Stimulated activated CD4-positive, alpha-beta T cell treated with anti-CD3 and anti-CD28 coated beads, Interleukin-4, amount 100 ng/mL, for 1 hour (primary cell): ENCODE measurements at regions not wholly inside any gene's neighbourhood (a gene's known extent, or its start where the extent isn't known, plus 50 kb on each side); places are given as distances from the start of the nearest gene placed in this dataset.

Source experiments
- DNase-seq: peaks from one replicate; pipeline ENCODE4 v3.0.0-alpha.2; 2020

DNA sequence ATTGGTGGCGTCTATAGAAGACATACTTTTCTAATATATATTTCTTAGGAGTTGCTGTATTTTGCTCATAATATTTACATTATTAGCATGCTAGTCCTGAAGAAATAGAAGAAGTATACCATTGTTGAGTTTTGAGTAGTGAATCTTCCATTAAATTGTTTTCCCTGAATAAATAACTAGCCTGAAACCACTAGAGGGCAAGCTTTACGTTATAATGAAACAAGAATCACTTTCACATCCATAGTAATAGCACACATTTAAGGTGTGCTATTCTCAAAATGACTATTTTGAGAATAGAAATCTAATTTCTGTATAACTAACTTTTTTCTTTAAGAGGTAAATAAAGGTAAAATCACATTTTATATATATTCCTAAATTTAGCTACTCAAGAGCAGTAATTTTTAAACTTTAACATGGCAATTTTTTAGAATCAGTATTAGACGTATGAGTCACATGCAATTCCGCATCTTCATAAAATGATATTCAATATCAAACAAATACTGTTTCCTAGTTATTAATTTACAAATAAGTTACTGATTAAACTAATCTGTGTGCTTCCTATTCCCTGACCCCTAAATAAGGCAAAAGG is 213.2 kb upstream of the MANEA start:
- DNase-seq, result no peak

DNA sequence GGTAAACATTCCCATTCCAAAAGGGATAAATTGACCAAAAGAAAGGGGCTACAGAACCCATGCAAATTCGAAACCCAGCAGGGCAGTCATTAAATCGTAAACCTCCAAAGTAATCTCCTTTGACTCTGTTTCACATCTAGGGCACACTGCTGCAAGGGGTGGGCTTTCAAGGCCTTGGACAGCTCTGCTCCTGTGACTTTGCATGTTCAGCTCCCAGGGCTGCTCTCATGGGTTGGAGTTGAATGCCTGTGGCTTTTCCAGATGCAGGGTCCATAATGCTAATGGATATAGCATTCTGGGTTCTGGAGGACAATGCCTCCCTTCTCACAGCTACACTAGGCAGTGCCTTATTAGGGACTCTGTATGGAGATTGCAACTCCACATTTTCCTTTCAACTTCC is 211.9 kb upstream of the MANEA start:
- DNase-seq, result no peak

DNA sequence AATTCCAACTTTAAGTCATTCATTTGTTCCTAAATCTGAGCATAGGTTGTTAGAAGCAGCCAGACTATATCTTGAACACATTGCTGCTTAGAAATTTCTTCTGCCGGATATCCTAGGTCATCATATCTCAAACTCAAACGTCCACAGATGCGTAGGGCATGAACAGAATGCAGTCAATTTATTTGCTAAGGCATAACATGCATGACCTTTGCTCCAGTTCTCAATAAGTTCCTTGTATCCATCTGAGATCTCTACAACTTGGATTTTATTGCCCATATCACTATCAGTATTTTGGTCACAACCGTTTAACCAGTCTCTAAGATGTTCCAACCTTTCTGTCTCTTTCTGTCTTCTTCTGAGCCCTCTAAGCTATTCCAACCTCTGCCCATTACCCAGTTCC is 210.9 kb upstream of the MANEA start:
- no peak for DNase-seq

DNA sequence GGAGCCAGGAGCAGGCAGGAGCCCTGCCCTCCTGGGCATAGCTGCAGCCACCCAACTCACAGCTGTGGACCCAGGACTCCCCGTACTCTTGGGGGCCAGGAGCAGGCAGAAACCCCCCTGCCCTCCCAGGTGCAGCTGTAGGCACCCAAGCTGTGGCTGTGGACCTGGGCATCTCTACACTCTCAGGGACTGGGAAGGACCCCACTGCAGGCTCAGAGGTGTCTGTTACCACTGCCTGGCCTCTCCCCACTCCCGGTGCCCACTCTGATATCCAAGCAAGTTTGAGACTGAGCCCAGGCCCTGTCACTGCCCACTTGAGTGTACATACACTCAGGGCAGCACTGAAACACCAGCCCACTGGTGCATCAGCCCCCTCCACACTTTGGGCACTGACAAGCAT is 193.5 kb upstream of the MANEA start:
- DNase-seq, result no peak

DNA sequence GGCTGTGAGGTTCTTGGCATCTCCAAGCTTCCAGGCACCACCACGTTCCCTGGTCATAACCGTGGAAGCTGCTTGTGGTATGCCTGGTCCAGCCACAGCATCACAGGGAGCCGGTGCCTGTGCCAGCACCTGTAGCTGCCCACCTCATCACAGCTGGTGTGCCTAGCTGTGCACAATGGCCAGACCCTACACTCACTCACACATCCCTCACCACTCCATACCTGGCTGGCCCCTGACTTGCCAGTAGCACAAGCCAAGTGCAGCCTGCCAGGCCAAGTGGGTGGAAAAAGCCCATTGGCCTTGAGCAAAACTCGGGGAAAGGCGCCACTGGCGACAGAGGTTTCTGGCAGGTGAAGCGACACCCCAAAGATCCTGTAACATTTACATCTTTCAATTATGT is 192.3 kb upstream of the MANEA start:
- DNase-seq, result no peak

DNA sequence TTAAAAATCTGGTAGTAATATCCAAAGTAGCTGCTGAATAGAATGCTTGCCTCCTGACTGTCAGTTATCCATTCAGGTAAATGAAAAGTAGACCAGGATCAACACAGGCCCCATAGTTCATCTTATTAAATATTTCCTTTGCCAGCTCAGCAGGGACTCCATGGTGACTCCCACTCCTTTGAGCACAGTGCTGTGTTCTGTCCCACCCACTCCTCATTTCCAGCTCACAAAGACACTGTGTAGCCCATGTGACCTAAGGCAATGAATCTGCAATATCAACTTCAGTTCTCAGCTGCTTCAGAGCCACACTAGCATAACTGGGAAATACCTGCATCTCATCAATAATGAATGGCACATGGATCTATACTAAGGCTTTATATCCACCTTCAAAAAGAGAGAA is 189.5 kb upstream of the MANEA start:
- DNase-seq, result no peak

DNA sequence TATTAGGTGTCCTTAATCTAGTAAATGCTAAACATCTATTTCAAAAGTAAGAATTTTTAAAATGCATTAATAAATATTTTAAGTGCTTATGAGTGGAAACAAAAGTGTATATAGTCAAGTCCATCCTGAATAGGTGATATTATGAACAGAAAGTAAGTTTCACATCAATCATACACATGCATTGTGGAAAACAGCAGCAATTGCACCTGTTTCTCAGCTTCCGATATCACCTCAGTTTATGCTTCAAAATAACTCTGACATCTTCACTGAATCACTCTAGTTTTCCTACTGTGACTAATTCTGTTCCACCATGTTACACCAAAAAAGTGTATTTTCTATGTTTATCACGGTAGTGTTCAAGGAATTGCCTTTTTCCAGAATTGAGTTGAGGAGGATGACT is 172.6 kb upstream of the MANEA start:
- DNase-seq, result no peak

DNA sequence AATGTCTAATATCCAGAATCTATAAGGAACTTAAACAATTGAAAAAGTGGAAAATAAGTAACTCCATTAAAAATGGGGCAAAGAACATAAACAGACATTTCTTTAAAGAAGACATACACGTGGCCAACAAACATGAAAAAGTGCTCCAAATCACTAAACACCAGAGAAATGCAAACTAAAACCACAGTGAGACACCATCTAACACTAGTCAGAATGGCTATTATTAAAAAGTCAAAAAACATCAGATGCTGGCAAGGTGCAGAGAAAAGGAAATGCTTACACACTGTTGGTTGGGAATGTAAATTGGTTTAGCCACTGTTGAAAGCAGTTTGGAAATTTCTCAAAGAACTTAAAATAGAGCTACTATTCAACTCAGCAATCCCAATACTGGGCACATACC is 169.2 kb upstream of the MANEA start:
- DNase-seq, result no peak

DNA sequence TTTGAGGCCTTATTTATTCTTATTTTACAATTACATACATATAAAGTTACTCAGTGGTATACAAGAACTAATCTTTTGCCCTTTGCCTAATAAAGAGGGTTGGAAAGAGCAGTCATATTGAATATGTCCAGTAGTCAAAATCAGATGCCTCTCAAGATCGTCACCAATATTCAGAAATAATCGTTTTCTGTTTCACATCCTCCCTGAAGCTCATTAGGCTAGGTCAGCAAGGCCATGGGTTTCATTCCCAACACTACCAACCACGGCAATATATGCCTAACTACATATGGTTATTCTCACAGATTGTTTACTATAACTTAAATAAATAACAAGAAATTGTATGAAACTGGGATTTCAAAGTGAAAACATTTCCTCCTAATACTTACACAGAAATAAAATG is 167.2 kb upstream of the MANEA start:
- no peak for DNase-seq

DNA sequence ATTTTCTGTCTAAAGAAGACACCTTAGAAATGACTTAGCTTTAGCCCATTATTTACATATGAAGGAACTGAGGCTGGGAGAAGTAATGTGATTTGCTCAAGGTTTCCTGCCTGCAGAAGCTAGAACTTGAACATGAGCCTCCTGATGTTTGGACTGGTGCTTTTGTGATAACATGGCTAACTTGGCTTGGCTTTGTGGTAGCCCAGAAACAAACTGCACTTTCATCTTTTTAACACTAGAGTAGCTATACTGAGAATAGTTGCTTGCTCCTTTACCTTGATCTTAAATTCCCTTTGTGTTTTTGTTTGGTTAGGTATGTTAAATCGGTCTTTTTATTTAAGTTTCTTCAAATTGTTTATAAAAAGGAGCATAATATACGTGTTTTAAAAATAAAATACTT is 163.5 kb upstream of the MANEA start:
- no peak for DNase-seq

DNA sequence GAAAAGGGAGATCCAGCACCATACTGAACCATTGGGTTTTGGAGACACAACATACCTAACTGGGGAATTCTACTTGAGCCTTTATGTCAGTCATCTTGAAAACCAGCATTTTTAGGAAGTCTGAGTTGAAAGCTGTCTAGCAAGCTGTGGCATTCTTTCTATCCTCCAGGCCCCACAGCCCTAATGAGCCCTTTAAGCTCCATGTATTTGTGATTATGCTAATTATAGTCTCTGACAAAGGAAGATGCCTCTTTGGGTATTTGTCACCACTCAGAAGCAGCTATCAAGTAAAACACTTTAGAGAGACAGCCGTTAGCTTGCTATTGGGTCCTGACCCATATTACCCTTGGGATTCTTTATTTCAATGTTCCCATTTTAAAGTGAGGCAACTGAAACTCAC is 159.5 kb upstream of the MANEA start:
- DNase-seq, result no peak

DNA sequence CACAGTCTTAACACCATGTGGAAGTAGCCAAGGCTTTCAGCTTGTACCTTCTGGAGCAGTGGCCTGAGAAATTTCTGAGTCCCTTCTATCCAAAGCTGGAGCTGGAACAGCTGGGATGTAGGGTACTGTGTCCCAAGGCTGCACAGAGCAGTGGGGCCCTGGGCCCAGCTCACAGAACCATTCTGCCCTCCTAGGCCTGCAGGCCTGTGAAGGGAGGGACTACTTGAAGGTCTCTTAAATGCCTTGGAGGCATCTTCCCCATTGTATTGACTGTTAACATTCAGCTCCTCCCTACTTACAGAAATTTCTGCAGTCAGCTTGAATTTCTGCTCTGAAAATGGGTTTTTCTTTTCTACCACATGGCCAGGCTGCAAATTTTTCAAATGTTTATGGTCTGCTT is 156.5 kb upstream of the MANEA start:
- DNase-seq, result no peak

DNA sequence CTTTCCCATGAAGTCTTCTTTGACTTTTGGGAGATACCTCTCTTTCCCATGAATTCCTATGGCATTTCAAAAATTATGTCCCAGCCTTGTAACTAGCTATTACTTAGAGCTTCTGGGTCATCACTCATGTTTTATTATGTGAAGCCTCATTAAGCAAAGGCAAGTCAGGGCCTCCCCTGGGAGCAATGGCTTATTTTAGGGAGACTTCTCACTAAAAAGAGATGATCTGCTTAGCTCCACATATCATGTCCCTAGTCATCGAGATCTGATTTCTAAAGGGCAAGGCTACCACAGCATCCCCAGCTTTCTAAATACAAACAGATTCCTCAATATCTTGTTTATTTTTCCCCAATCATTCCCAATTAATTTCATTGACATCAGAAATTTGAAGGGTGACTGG is 154.0 kb upstream of the MANEA start:
- DNase-seq, result no peak

DNA sequence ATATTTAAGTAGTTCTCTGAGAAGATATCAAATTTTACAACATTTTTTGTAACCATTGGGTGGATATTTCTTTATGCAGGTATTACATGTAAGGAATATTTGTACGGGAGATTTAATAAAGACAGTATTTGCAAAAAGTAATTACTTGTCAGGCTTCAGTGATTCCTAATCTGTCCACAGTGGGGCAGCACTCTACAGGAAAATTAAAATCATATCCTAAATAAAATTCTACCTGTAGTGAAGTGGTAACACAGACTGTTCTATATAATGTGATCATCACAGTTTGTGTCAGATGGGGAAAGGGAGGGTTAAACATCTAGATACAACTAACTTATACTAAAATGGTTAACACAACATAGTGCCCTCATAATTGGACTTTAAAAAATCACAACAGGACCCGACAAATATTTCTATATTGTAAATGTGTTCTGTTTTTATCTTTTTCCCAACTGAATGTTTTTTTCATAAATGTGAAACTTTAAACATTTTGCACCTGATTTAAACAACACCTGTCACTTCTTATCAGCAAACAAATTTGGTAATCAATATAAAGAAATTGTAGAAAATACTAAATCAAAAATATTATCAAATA is 145.6 kb upstream of the MANEA start:
- DNase-seq, result peak; percentile 20

DNA sequence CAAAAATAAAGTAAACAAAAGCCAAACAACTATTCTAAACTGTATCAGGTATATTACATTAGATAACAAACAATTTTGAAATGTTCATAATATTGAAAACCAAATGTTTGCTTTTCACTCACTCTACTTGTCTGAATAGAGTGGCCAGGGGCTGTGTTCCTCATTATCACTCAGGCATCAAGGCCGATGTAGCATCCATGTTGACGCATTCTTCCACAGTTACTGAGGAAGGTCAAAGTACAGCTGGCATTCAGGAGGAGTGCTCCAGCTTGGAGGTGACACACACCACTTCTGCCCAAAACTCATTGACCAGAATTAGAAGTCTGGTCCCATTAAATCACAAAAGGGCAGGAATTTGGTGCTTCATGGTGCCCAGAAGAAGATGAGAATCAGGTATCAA is 137.6 kb upstream of the MANEA start:
- DNase-seq, result no peak

DNA sequence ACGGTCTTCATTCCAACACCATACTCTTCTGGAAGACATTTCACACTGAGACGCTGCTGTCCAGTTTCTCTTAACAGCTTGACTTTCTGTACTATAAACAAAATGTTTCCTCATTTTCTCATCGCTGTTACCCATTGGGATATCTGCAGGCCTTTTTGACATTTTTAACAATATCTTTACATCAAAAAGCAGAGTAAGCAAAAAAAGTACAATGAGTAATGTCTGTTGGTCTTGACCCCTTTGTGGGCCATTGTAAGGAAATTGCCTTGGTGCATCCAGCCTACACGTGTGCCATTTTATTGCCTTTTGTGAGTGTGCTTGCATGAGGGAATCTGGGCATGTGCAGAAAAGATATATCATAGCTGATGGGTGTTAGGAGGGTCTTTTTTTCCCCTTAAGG is 129.1 kb upstream of the MANEA start:
- DNase-seq, result no peak

DNA sequence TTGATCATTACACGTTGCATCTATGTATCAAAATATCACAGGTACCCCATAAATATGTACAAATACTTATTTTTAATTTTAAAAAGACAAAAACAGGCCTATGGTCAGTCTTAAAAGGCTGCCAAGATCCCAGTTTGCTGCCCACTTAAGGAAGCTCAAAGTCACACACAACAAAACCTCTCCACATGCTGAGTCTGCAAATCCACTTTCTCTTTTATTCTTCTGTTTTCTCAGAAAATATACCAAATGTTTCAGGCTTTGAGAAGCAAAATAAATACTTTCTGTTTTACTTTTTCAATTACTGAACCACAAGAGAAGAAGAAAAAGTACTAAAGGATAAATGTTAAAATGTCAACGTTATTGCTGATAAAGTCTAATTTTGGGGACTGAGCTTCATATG is 107.8 kb upstream of the MANEA start:
- no peak for DNase-seq

DNA sequence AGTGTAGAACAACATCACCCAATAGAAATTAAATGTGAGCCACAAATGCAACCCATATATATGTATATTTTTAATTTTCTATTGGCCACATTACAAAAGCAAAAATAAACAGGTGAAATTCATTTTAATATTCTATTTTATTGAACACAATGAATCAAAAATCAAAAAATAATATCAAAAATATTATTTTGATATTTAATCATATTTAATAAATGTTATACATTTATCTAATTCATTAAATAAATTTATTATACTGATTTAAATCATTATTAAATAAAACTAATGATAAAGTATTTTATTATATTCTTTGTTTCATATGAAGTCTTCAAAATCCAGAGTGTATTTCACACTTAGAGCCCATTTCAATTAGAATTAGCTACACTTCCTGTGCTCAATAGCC is 98.4 kb upstream of the MANEA start:
- no peak for DNase-seq

DNA sequence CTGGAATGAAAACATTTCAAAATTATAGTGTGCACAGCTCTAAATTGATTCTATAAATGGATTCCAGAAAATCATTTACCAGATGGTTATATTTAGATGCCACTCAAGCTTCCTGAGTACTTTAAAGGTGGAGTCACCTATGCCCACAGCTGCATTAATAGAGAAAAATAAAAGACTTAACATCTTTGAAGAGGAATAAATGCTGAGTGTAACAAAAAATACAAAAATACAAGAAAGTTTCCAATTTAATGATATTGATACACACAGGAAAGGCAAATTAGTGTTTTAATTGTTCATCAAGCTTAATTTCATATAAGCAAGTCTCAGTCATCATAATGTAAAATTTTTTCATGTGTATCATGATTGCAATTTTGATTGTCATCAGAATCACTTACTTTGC is 89.5 kb upstream of the MANEA start:
- no peak for DNase-seq

DNA sequence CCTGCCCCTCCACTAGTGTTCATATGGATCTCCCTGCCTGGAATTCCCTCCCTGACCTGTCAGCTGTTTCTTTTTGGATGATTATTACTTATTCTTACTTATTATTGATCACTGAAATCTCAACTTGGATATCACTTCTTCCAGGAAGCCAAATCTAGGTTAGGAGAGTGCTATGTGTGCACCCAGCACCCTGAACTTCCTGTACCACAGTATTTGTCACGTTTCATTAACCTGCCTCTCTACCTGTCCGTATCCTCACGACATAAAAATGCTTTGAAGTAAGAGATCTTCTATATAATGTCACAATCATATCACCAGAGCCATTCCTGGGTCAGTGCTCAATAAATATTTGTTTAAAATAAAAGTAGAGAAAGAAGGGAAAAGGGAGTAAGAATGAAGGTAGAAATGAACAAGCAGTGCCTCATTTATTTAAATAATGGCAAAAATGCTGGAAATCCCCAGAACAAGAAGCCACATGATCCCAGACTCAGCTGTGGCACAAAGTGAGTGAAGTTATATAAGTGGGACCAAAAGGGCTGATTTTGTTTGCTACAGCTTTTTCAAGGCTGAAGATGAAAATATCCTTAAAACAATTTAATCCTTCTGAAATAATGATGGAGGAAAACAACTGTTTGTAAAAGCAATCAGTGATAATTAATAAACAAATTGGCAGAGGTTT is 88.0 kb upstream of the MANEA start:
- DNase-seq, result no peak

DNA sequence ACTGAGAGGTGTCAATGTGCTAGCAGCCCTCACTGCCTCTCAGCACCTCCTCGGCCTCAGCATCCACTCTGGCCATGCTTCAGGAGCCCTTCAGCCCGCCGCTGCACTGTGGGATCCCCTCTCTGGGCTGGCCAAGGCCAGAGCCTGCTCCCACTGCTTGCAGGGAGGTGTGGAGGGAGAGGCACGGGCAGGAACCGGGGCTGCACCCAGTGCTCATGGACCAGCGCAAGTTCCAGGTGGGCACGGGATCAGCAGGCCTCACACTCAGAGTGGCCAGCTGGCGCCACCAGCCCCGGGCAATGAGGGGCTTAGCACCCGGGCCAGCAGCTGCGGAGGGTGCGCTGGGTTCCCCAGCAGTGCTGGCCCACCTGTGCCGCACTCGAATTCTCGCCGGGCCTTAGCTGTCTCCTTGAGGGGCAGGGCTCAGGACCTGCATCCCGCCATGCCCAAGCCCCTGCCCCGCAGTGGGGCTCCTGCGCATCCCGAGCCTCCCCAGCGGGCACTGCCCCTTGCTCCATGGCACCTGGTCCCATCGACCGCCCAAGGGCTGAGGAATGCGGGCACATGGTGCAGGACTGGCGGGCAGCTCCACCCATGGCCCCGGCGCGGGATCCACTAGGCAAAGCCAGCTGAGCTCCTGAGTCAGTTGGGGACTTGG is 80.4 kb upstream of the MANEA start:
- no peak for DNase-seq

DNA sequence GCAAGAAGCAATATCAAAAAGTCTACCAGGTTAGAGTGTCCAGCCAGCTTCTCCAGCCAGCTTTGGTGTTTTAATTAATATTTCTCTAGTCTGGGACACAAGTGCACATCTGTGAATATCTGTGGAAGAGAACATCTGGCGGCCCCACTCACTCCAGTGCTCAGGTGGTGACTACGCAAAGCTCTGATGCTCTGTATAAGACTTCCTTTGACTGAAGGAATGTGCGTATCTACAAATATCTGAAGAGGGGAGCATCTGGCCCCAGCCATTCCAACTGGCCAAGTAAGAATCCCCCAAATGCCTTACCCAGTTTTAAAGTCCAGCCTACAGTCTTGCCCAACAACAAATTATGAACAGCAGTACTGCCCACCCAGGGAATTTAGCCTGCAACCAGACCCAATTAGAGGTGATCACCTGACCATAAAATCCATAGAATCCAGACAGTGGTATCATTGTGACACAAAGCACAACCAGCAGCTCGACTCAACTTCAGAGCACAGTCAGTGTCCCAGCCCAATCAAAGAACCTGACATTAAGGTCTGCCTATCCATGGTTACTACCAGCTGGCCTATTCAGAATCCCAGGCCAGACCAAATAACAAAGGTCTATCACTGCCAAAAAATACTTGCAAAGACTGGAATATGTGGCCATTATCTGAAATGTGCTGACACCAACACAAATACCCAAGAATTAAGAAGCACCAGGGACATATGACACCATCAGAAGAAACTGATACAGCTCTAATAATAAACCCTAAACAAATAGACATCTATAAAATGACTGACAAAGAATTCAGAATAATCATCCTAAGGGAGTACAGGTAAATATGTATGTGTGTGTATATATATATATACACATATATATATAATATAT is 76.1 kb upstream of the MANEA start:
- DNase-seq, result no peak

DNA sequence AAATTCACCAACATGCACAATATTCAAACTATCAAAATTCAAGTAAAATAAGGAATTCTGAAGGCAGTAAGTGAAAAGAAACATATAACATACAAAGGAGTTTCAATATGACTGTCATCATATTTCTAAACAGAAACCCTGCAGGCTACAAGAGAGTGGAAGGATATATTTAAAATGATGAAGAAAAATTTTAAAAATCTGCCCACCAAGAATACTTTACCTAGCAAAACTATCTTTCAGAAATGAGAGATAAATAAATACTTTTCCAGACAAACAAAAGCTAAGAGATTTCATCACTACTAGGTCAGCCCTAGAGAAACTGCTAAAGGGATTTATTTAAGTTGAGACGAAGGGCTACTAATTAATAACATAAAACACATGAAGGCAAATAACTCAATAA is 73.8 kb upstream of the MANEA start:
- DNase-seq, result no peak
